NCI-H187 (cell line): ENCODE measurements at regions not wholly inside any gene's neighbourhood (a gene's known extent, or its start where the extent isn't known, plus 50 kb on each side); places are given as distances from the start of the nearest gene placed in this dataset.

Experiments used
- DNase-seq, 2 experiments: peaks; one replicate each; lab custom pipeline; 2025; lab: John Stamatoyannopoulos, UW

DNA sequence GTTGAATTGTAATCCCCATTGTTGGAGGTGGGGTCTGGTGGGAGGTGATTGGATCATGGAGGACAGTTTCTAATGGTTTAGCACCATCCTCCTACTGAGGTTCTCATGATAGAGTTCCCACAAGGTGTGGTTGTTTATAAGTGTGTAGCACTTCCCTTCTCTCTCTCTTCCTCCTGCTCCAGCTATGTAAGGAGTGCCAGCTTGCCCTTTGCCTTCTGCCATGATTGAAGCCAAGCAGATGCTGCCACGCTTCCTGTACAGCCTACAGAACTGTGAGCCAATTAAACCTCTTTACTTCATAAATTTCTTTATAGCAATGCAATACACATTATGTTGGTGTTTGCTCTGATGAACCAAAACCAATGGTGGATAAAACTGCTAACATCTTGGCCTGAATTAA, 238.2 kb downstream of the EFNB2 start:
- no peak for DNase-seq

DNA sequence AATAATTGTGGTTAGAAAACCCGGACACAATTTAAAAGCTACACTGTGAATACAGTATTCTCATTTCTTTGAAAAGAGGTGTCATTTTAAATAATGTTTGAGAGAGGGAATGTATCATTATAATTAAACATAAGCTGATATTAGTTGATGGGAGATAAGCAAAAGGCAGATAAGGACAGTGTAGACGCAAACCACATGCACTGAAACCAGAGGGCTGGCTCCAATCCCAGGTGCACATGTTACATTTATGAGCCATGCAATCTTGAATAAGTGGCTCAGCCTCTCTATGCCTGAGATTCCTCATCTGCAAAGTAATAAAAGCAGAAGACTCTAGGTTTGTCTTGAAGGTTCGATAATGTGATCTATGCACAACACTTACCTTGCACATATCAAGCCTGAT, 238.7 kb downstream of the EFNB2 start:
- no peak for DNase-seq

DNA sequence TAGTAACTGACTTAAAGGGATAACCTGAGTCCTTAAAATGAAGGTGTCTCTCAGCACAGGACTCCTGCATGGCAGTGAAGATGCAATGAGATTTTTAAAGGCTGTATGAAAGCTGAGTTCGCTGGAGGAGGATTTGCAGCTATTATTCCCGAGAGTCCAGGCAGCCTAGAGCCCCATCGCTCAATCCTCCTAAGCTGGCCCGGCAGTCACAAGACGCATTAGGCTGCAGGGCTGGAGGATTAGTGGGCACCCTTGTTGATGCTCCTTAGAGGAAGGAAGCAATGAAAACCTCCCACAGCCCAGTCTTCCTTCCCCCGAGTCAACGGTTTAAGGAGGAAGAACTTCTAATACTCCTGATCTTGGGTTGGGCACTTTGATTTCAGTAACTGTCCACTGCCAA, 239.5 kb downstream of the EFNB2 start:
- DNase-seq = no peak

DNA sequence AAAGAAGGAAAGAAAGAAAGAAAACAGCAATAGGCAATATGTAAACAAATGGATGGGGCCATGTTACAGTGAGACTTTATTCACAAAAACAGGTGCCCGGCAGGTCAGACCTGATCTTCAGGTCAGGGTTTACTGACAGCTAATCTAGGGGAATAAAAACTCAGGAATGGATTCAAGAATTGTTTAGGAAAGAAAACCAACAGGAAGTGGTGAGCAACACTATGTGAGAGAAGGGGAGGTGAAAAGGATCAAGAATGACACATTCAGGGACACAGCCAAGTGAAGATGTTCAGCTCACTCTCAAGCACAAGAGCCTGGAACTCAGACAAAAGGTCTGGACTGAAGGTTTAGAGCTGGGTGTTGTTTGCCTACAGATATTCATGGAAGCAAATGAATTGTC, 244.5 kb downstream of the EFNB2 start:
- DNase-seq = no peak

DNA sequence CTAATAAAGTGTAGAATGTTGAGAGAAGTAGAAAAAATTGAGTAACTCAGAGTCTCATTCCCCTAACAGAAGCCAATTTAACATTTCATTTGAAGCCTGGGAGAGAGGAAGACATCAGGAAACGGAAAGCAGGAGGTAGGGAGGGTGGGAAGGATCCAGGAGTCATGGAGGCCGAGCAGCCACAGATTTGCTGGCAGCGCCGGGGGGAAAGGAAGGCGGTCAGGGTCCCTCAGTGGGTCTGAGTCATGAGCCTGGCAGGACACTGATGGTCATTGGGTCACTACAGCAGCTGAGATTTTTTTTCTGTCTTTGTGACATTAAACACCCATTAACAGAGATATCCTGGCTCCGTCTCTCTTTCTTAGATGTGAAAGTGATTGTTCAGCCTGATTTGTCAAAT, 248.1 kb downstream of the EFNB2 start:
- no peak for DNase-seq

DNA sequence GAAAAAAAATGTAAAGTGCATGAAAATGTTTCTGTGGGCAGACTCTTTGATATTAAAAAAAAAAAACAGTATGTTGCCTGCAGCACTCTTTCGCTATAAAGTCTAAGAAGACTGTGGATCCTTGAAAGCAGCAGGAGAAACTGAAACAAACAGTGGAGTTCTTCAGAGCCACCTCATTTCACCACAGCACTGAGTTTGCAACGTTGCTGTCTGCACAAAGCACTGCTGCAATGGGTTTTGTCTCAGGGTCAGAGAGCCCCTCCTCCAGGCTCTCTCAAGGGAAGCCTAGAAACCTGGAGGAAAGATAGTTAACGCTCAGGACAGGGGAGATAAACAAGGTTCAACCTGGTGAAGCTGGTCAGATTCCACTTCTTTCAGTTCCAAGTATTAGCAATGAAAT, 248.7 kb downstream of the EFNB2 start:
- no peak for DNase-seq

DNA sequence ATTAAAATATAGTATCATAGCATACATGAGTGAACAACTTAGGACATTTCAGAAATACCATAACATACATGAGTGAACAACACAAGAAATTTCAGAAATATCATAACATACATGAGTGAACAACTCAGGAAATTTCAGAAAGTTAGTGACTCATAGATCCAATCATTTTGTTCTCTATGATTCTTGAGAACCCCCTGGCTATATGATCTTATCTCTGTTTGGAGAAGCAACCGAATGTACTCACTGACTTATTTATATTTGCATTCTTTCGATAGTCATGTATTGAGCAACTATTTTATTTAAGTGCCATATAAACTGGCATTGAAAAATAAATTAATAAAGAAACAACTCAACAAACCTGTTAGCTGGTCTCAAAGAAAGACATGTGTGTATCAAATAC, 251.1 kb downstream of the EFNB2 start:
- no peak for DNase-seq

DNA sequence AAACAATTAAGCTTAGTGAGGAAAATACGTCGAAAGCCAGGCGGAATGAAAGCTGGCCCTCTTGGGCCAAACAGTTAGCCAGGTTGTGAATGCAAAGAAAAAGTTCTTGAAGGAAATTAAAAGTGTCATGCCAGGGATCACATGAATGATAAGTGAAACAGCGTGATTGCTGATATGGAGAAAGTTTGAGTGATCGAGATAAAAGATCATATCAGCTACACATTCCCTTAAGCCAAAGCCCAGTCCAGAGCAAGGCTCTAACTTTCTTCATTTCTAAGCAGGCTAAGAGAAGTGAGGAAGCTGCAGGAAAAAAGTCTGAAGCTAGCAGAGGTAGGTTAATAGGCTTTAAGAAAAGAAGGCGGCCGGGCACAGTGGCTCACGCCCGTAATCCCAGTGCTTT, 254.0 kb downstream of the EFNB2 start:
- no peak for DNase-seq

DNA sequence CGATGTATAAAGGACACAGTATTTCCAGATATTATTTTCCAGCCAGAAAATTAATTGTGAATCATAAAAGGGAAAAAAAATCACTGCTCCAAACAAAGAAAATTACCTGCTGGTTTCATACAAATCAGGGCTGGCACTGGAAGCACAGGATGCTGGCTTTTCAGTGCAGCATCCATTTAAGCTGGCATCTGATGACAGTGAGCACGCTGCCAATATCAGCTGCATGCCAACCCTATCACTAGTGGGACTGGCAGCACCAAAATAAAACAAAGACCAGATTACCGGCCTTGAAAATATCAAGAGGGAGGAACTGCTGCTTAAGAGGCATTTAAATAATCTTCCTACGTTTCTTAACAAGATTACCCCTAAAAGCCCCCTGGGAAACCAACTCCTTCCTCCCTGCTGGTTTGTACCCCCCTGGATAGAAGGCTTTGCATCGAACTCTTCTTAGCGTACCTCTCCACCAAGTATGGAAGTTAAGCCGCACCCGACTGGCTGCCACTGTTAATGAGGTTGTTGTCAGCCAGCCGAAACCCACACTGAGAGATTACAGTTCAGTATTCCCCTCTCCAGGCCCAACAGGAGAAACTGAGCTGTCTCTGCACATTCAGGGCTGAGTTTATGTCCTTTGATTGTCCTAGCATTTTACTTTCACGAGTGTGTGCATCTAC, 257.8 kb downstream of the EFNB2 start:
- DNase-seq = peak; percentile 6 to 12

DNA sequence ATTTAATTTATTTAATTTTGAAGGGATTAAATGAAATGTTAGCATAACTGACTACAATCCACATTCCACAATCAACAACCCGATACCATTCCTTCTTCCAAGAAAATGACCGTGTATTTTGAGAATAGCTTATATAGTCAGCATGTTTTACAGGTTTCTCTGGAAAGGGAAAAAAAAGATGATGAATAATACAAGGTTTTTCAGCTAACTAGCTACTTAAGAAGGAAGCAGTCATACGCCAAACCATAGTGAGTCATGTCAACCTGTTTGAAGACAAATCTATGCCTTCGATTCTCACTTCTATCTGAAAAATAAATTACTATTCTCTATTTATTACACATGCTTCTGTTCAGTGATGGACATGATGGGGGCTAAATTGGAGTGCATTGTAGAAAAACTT, 258.6 kb downstream of the EFNB2 start:
- no peak for DNase-seq

DNA sequence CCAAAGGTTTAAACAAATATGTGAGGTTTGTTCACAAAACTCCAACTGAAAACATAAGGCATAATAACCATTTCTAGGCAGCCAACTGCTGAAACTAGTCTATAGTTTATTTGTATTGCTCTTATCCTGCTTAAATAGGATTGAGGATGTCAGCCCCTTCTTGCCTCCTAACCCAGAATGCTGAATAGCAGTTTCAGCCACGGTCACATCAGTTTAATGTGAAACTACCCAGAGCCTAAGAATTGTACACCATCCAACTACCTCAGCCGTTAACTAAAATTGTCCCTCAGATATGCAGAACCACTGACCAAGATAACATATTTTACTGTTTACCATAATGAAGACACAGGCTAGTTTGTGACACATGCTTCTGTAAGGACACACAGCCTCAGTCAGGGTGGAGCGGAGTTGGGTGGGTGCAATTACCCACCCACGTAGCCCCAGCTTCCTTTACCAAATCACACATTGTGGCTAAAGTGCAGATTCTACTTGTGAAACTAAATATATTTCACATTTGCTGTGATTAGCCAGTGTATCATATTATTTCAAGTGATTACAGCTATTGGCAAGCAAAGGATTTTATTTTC, 259.9 kb downstream of the EFNB2 start:
- DNase-seq = no peak

DNA sequence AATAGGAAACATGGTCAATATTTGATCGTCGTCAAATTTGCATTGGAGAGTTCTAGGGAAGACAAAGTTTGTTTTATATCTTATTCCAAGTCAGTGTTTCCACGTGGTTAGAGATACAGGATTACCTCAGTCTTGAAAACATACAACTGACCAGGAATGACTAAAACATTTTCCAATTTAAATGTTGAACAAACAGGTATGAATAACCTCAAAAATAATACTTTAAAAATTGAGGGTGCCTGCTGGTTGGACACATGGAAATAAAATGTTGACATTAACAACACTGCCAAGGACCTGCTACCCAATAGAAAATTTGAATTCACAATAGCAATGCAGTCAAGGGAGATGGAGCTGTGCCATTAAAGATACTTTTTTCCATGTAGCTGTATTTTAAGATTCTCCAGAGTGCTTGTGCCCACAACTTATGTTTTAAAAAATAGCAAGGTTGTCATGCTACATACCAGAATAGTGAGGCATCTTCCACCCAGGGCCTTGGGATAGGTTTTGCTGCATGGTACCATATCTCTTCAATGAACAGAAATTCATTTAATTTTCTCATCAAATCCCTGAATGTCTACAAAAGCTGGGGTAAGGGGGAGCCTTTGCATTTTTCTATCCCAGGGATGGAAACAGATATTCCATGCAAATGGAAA, 260.8 kb downstream of the EFNB2 start:
- no peak for DNase-seq

DNA sequence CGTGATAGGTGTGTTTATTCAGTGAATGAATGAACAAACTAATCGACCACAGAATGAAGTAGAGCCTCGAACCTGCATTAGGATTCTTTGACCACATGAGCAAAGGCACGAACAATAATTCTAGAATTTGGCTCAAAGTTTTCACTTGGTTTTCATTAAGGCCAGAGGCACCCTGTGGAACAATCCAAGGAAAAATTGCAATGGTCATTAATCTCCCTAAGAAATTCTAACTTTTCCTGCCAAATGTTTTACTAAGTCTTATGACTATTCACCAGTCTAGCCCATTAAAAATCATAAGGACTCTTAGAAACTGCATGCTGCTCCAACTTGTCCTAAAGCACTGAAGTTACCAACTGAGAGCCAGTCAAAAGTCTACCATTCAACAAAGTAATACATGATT, 271.7 kb downstream of the EFNB2 start:
- no peak for DNase-seq

DNA sequence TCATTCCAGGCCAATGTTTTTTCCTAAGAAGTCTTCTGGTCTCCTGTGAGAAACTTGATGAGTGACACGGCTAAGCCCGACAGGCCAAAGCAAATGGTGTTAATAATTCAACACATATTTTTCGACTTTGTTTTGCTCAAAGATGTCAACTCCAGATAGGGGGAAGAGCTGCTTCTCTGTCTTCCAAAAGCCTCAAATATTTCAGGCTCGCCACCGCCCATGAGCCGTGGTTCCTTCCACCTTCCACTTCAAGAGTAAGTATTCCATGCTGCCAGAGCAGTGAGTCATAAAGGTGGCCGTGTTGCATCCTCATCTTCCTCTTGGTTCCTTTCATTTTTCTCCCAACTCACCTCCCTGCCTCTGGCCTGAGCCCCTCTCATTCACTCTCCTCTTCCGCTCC, 272.6 kb downstream of the EFNB2 start:
- no peak for DNase-seq

DNA sequence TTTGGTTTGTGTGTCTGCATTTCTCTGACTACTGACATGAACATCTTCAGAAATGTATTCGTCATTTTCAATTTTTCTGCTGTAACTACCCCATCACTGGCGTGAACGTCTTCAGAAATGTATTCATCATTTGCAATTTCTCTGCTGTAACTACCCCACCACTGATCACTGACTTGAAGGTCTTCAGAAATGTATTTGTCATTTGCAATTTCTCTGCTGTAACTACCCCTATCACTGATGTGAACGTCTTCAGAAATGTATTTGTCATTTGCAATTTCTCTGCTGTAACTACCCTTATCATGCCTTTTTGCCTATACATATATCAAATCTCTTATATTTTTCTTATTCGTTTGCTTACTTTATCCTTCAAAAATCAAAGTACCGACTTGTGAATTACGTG, 274.0 kb downstream of the EFNB2 start:
- no peak for DNase-seq

DNA sequence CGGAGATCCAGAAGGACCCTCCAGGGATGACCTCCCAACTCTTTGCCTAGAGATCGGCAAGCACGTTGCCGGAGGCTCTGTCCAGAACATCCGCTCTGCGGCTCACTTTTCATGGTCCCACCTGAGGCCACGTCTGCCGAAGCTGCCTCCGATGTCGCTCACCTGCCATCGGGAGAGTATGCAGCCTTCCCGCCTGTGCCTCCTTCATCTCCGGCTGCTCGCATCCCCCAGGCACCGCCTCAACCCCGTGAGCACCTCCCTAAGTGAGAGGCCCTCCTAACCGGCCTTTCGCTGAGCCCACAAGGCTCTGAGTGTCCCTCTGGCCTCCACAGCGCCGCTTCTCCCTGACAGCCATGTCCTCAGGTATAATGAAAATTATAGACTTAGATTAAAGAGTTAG, 275.1 kb downstream of the EFNB2 start:
- DNase-seq = no peak

DNA sequence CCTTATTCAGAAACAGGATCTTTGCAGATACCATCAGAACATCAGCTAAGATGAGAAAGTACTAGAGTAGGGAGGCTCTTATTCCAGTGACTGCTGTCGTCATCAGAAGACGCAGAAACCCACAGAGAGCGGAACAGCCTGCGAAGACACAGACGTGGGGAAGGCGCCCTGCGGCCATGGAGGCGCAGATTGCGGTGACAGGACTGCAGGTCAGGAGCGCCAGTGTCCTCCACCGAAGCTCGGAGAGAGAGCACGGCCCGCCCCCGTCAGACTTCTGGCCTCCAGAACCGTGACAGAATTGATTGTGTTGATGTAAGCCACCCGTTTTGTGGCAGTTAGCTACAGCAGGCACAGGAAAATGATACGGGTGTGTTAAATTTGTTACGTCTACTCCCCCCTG, 275.5 kb downstream of the EFNB2 start:
- DNase-seq = no peak

DNA sequence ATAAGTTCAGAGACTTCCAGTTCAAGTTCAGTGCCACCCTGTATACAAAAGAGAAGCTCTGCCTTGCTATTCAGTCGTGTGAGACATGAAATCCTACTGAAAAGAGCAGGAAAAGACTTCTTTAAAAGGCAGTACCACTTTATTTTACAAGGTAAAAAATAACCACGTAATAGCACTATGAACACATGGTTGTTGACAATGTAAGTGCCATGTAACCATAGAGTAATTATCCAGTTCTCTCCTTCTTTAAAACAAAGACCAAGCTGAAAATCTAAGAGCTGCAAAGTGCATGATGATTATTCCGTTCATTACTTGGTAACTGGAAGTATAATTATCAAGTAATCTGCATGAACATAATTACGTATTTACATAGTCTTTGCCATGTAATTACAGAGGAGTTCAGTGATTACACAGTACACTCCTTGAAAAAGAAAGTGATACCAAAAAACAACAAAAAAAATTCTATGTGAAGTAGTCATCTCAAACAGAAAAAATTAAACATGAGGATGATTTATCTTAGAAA, 288.7 kb downstream of the EFNB2 start:
- no peak for DNase-seq

DNA sequence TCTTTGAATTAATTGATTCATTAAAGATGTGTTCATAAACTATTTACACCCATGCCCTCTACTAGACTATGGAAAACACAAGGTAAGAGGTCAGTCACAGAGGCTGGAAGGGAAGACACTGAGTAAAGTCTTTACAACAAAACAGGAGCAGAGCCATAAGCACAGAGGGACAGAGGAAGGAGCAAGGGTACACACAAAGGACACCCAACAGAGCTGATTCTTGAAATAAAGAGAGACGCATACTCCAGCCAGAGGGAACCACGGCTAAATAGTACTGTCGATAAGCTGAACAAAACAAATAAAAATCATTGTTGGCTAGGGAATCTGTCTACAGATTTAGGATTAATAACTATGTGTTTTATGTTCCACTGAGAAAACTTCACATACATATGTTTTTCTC, 289.2 kb downstream of the EFNB2 start:
- no peak for DNase-seq

DNA sequence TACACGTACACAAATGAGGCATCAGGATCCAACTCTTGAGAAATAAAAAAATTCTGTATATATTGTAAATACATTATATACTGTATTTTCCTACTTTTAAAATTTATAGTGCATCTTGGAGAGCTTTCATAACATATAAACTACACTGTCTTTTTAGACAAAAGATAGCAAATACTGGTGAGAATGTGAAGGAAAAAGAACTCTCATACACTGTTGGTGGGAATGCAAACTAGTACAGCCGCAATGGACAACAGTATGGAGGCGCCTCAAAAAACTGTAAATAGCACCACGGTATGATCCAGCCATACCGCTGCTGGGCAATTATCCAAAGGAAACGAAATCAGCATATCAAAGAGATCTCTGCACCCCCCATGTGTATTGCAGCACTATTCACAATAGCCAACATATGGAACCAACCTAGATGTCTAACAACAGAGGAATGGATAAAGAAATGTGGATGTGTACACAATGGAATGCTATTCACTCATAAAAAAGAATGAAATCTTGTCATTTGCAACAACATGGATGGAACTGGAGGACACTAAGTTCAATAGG, 292.4 kb downstream of the EFNB2 start:
- DNase-seq = no peak

DNA sequence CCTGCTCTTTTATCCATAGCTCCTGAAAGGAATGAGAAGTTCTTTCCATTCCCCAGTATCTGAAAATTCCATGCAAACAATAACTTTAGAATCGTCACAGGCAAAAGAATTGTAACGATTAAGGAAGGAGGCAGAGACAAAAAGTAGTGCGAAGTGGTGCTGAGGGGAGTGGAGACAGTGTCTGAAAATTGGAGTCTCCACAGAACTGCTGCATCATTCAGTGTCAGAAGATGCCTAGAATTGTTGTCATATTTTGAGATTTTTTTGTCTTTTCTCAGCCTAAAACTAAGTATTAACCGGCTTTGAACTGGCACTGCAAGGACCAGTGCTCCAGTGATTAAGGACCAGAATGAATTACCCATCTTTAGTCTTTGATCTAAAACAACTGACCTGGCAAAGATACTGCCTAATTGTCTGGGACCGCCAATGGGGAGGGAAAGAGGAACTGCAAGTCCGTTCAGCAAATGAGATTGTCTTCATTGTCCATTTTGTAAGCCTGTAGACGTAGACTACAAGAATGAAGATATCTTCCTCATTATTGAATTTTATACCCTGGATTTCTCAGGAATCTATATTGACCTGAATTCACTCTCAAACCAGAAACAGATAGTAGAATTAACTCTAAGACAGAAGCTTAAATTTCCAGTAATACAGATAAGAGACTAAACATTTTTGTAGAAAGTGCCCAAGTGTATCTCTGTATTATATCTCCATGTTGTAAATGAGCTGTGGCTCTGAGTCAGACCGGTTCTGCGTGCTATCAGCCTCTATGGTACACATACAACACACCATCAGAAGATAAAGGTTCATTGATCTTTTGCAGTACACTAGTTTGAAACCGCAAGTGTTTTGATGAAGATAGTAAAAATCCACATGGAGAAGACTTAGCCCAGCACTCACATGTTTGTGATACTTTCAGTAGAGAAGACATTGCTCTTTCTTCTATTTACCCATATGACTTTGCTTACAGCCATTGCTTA, 293.2 kb downstream of the EFNB2 start:
- DNase-seq = no peak

DNA sequence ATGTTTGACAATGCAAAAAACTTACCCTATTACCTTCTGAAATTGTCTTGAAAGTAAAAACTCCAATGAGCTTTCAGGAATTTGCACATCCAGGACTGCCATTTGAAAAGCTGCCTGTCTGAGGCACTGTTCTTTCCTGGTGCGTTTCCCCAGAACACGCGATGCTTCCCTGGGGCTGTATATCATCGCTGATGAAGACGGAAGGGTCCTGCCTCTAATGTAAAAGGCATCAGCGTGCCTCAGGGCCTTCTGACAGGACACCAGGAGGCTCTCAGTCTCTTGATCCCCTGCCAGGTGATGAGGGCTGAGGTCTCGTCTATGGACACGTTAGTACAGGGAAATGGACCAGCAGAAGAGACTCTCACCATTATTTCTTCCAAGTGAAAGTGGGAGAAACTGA, 296.8 kb downstream of the EFNB2 start:
- no peak for DNase-seq
